ENCODE measurements at regions not wholly inside any gene's neighbourhood (a gene's known extent, or its start where the extent isn't known, plus 50 kb on each side); places are given as distances from the start of the nearest gene placed in this dataset.

GRCh38 chr3:107212618-107213017 is 164.6 kb upstream of the CCDC54 start:
- no peak for TF ChIP-seq CTCF (IDR thresholded peaks at IDR 0.05)
- no peak for TF ChIP-seq POLR2AphosphoS5 (IDR thresholded peaks at IDR 0.05)

Measured in upper lobe of left lung (tissue), 4 donors.